ENCODE measurements at regions not wholly inside any gene's neighbourhood (a gene's known extent, or its start where the extent isn't known, plus 50 kb on each side); places are given as distances from the start of the nearest gene placed in this dataset.

GRCh38 chr12:19998411-19998810 lies 369.9 kb upstream of the PDE3A start:
- ATAC-seq (no peak), DNase-seq (no peak)
- no peaks in the 10 kb centered on the region for H3K36me3 ChIP-seq
- 90 to 97% methylated on average over 1 of the region's 1 CpG for WGBS, 2 donors
- no peaks in the 10 kb centered on the region for H3K27me3 ChIP-seq
- peak overlapping the region in 1 of 10 donors; percentile 59 for H3K27ac ChIP-seq
- H3K9me3 ChIP-seq = peaks cover 0 to 6% (median 0%) of the 10 kb centered on the region in 11 donors
- TF ChIP-seq CTCF (IDR thresholded peaks at IDR 0.05) = no peak
- peaks cover 0 to 16% (median 4%) of the 10 kb centered on the region in 9 donors for H3K4me1 ChIP-seq
- intact Hi-C loops (cut with DNase I) = loop anchor here in 1 of 10 donors (10.0 kb wide), 1 partner anchor 366 kb away; the partner anchor contains the start of gene PDE3A
- no peak overlapping the region for H3K4me3 ChIP-seq

- ATAC-seq (peak in 7 of 8 donors; percentile 16 to 75 (median 60)), DNase-seq (no peak)
- no peak for TF ChIP-seq CTCF (IDR thresholded peaks at IDR 0.05)
- no peaks in the 10 kb centered on the region for H3K36me3 ChIP-seq
- H3K9me3 ChIP-seq = peaks cover 0 to 6% (median 0%) of the 10 kb centered on the region in 11 donors
- WGBS, 2 donors = 49 to 58% methylated on average over 5 of the region's 5 CpGs
- H3K4me3 ChIP-seq = no peak overlapping the region
- intact Hi-C loops (cut with DNase I) = loop anchor here in 1 of 10 donors (10.0 kb wide), 1 partner anchor 366 kb away; the partner anchor contains the start of gene PDE3A
- H3K27me3 ChIP-seq = no peaks in the 10 kb centered on the region
- H3K4me1 ChIP-seq = peaks cover 0 to 16% (median 4%) of the 10 kb centered on the region in 9 donors
- peak overlapping the region in 9 of 10 donors; percentile 14 to 68 (median 57) for H3K27ac ChIP-seq
Measured at GRCh38 chr12:19998961-19999804, 369.2 kb upstream of the PDE3A start.

- H3K36me3 ChIP-seq = no peaks in the 10 kb centered on the region
- WGBS, 2 donors = 50 to 68% methylated on average over 1 of the region's 1 CpG
- no peaks in the 10 kb centered on the region for H3K27me3 ChIP-seq
- peaks cover 0 to 6% (median 0%) of the 10 kb centered on the region in 11 donors for H3K9me3 ChIP-seq
- peaks cover 0 to 16% (median 4%) of the 10 kb centered on the region in 9 donors for H3K4me1 ChIP-seq
- ATAC-seq = peak in 4 of 8 donors; percentile 15 to 60 (median 32)
- H3K4me3 ChIP-seq = no peak overlapping the region
- no peak for DNase-seq
- TF ChIP-seq CTCF (IDR thresholded peaks at IDR 0.05) = no peak
- H3K27ac ChIP-seq = peak overlapping the region; percentile 16 to 68 (median 53)
- intact Hi-C loops (cut with DNase I) = loop anchor here in 2 of 10 donors (5.0 to 10.0 kb wide), 3 partner anchors 42 to 368 kb away; partner anchors contain the start of gene PDE3A (in 2 of the 2)
Measured at GRCh38 chr12:19999805-20000138, 368.6 kb upstream of the PDE3A start.

GRCh38 chr12:20000229-20000849 lies 368.0 kb upstream of the PDE3A start:
- H3K27me3 ChIP-seq = no peaks in the 10 kb centered on the region
- no peak overlapping the region for H3K4me3 ChIP-seq
- H3K9me3 ChIP-seq = peaks cover 0 to 6% (median 0%) of the 10 kb centered on the region in 11 donors
- peak; percentile 25 to 90 (median 77) for ATAC-seq
- DNase-seq = no peak
- intact Hi-C loops (cut with DNase I) = loop anchor here in 1 of 10 donors (5.0 kb wide), 2 partner anchors 43 to 367 kb away; partner anchors contain the start of gene PDE3A
- peaks cover 0 to 16% (median 4%) of the 10 kb centered on the region in 9 donors for H3K4me1 ChIP-seq
- H3K27ac ChIP-seq = peak overlapping the region; percentile 16 to 68 (median 53)
- WGBS, 2 donors = 12 to 16% methylated on average over 4 of the region's 4 CpGs
- no peak for TF ChIP-seq CTCF (IDR thresholded peaks at IDR 0.05)
- no peaks in the 10 kb centered on the region for H3K36me3 ChIP-seq

All from heart right ventricle (tissue), 16 donors.